Neural cell (in vitro differentiated cells): ENCODE measurements at regions not wholly inside any gene's neighbourhood (a gene's known extent, or its start where the extent isn't known, plus 50 kb on each side); places are given as distances from the start of the nearest gene placed in this dataset.

Source experiments
- EP300 ChIP-seq: fragments of 450-650 bp; conservative IDR thresholded peaks from 2 replicates; pipeline ENCODE4 v1.6.1; 2014; ENCODE audit warnings: antibody characterized with exemption, mild to moderate bottlenecking, moderate library complexity; ENCODE audit not compliant: poor library complexity, severe bottlenecking
- EZH2 ChIP-seq: fragments of 200-600, 300-800 bp; shearing (Covaris generic), sonication (generic); IDR thresholded peaks from 2 replicates; pipeline ENCODE4 v1.6.1; 2014; ENCODE audit warnings: antibody characterized with exemption, low read length, borderline replicate concordance, mild to moderate bottlenecking; ENCODE audit not compliant: insufficient read depth, poor library complexity, severe bottlenecking
- TAF1 ChIP-seq: IDR thresholded peaks from 2 replicates; pipeline ENCODE4 v1.6.1; 2012; ENCODE audit warnings: low read depth
- TF ChIP-seq, protein P1 (sequence below): fragments of 450-650 bp; IDR thresholded peaks from 2 replicates; pipeline ENCODE4 v1.5.1; 2014; ENCODE audit warnings: antibody characterized with exemption, mild to moderate bottlenecking, moderate library complexity; ENCODE audit not compliant: poor library complexity, severe bottlenecking
- TF ChIP-seq, protein P2 (sequence below): IDR thresholded peaks from 2 replicates; pipeline ENCODE4 v1.6.1; 2012; ENCODE audit warnings: borderline replicate concordance

GRCh38 chr10:94146313-94146712 is 152.6 kb downstream of the PLCE1 start:
- TF ChIP-seq, protein P1, sequence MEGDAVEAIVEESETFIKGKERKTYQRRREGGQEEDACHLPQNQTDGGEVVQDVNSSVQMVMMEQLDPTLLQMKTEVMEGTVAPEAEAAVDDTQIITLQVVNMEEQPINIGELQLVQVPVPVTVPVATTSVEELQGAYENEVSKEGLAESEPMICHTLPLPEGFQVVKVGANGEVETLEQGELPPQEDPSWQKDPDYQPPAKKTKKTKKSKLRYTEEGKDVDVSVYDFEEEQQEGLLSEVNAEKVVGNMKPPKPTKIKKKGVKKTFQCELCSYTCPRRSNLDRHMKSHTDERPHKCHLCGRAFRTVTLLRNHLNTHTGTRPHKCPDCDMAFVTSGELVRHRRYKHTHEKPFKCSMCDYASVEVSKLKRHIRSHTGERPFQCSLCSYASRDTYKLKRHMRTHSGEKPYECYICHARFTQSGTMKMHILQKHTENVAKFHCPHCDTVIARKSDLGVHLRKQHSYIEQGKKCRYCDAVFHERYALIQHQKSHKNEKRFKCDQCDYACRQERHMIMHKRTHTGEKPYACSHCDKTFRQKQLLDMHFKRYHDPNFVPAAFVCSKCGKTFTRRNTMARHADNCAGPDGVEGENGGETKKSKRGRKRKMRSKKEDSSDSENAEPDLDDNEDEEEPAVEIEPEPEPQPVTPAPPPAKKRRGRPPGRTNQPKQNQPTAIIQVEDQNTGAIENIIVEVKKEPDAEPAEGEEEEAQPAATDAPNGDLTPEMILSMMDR: no peak
- TF ChIP-seq EP300: no peak
- TF ChIP-seq EZH2: no peak
- TF ChIP-seq, protein P2, sequence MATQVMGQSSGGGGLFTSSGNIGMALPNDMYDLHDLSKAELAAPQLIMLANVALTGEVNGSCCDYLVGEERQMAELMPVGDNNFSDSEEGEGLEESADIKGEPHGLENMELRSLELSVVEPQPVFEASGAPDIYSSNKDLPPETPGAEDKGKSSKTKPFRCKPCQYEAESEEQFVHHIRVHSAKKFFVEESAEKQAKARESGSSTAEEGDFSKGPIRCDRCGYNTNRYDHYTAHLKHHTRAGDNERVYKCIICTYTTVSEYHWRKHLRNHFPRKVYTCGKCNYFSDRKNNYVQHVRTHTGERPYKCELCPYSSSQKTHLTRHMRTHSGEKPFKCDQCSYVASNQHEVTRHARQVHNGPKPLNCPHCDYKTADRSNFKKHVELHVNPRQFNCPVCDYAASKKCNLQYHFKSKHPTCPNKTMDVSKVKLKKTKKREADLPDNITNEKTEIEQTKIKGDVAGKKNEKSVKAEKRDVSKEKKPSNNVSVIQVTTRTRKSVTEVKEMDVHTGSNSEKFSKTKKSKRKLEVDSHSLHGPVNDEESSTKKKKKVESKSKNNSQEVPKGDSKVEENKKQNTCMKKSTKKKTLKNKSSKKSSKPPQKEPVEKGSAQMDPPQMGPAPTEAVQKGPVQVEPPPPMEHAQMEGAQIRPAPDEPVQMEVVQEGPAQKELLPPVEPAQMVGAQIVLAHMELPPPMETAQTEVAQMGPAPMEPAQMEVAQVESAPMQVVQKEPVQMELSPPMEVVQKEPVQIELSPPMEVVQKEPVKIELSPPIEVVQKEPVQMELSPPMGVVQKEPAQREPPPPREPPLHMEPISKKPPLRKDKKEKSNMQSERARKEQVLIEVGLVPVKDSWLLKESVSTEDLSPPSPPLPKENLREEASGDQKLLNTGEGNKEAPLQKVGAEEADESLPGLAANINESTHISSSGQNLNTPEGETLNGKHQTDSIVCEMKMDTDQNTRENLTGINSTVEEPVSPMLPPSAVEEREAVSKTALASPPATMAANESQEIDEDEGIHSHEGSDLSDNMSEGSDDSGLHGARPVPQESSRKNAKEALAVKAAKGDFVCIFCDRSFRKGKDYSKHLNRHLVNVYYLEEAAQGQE: no peak
- TF ChIP-seq TAF1: no peak
